WTC11 (cell line): ENCODE measurements at regions not wholly inside any gene's neighbourhood (a gene's known extent, or its start where the extent isn't known, plus 50 kb on each side); places are given as distances from the start of the nearest gene placed in this dataset.

ENCODE experiments used
- ATAC-seq: fragments of 200-7000 bp; cut with Tn5 transposase; 2 replicates; pipeline ENCODE4 v1.10.0; 2021; ENCODE audit warnings: mild to moderate bottlenecking, moderate library complexity
- CTCF ChIA-PET: fragments of 300-600 bp; sonication (Branson Sonifier 250); formaldehyde crosslinking; loops from one replicate; lab custom pipeline; 2021; ENCODE audit warnings: antibody characterized with exemption; lab: Charles Lee
- POLR2A ChIA-PET: fragments of 350-600 bp; sonication (Branson Sonifier 250); formaldehyde crosslinking; loops from one replicate; lab custom pipeline; 2021; ENCODE audit warnings: antibody characterized with exemption; lab: Charles Lee
- DNase-seq: peaks from one replicate; pipeline ENCODE4 v3.0.0; 2021; ENCODE audit warnings: low spot score
- H3K27ac Mint-ChIP-seq: 2 replicates; pipeline ENCODE4 v1.8.0; 2021; ENCODE audit warnings: mixed read lengths
- H3K27me3 Mint-ChIP-seq: 2 replicates; pipeline ENCODE4 v1.8.0; 2021; ENCODE audit warnings: low read depth, mild to moderate bottlenecking, moderate library complexity, mixed read lengths
- H3K36me3 Mint-ChIP-seq: 2 replicates; pipeline ENCODE4 v1.8.0; 2021; ENCODE audit warnings: mixed read lengths
- H3K4me1 Mint-ChIP-seq: 2 replicates; pipeline ENCODE4 v1.8.0; 2022; ENCODE audit warnings: mixed read lengths
- H3K4me3 Mint-ChIP-seq: 2 replicates; pipeline ENCODE4 v1.8.0; 2021; ENCODE audit warnings: mild to moderate bottlenecking, moderate library complexity, mixed read lengths
- H3K9me3 Mint-ChIP-seq: 2 replicates; pipeline ENCODE4 v1.8.0; 2021; ENCODE audit warnings: mixed read lengths
- CBFB ChIP-seq: sonication (generic); formaldehyde crosslinking; IDR thresholded peaks from 2 replicates; pipeline ENCODE4 v1.8.1; 2022; ENCODE audit warnings: mild to moderate bottlenecking, low read depth, missing genetic modification reagents
- EMX1 ChIP-seq: fragments of 250-450 bp; sonication (Bioruptor Pico); IDR thresholded peaks from 2 replicates; pipeline ENCODE4 v1.8.0; 2021; ENCODE audit warnings: mild to moderate bottlenecking
- FOXJ3 ChIP-seq: sonication (generic); formaldehyde crosslinking; IDR thresholded peaks from 2 replicates; pipeline ENCODE4 v1.9.0; 2021; ENCODE audit warnings: missing genetic modification reagents, mild to moderate bottlenecking, borderline replicate concordance
- FOXP1 ChIP-seq: sonication (generic); formaldehyde crosslinking; IDR thresholded peaks from 2 replicates; pipeline ENCODE4 v1.8.0; 2022; ENCODE audit warnings: missing genetic modification reagents, mild to moderate bottlenecking, moderate library complexity, borderline replicate concordance
- GRHL2 ChIP-seq: fragments of 250-450 bp; sonication (Bioruptor Pico); IDR thresholded peaks from 2 replicates; pipeline ENCODE4 v1.8.0; 2022; ENCODE audit warnings: mild to moderate bottlenecking, moderate library complexity; ENCODE audit not compliant: insufficient replicate concordance, severe bottlenecking
- JAZF1 ChIP-seq: fragments of 250-450 bp; sonication (Bioruptor Pico); IDR thresholded peaks from 2 replicates; pipeline ENCODE4 v1.9.0; 2021; ENCODE audit warnings: moderate library complexity, mild to moderate bottlenecking, inconsistent platforms
- MLX ChIP-seq: sonication (generic); formaldehyde crosslinking; IDR thresholded peaks from 2 replicates; pipeline ENCODE4 v1.8.1; 2023; ENCODE audit warnings: mild to moderate bottlenecking, missing genetic modification reagents, moderate library complexity
- MYBL2 ChIP-seq: sonication (generic); formaldehyde crosslinking; IDR thresholded peaks from 2 replicates; pipeline ENCODE4 v1.8.1; 2023; ENCODE audit warnings: mild to moderate bottlenecking, moderate library complexity, missing genetic modification reagents
- NFE2L1 ChIP-seq: sonication (generic); formaldehyde crosslinking; IDR thresholded peaks from 2 replicates; pipeline ENCODE4 v1.8.1; 2023; ENCODE audit warnings: missing genetic modification reagents
- NFYB ChIP-seq: sonication (generic); formaldehyde crosslinking; conservative IDR thresholded peaks from 2 replicates; pipeline ENCODE4 v1.8.0; 2022; ENCODE audit warnings: low read depth, missing genetic modification reagents
- PREB ChIP-seq: sonication (generic); formaldehyde crosslinking; IDR thresholded peaks from 2 replicates; pipeline ENCODE4 v1.8.1; 2022; ENCODE audit warnings: mild to moderate bottlenecking, missing genetic modification reagents, moderate library complexity, borderline replicate concordance
- SMAD4 ChIP-seq: sonication (generic); formaldehyde crosslinking; IDR thresholded peaks from 2 replicates; pipeline ENCODE4 v1.8.0; 2022; ENCODE audit warnings: mild to moderate bottlenecking, missing genetic modification reagents
- SOX15 ChIP-seq: fragments of 250-450 bp; sonication (Bioruptor Pico); IDR thresholded peaks from 2 replicates; pipeline ENCODE4 v1.9.0; 2021; ENCODE audit warnings: mild to moderate bottlenecking
- TCF7 ChIP-seq: sonication (generic); formaldehyde crosslinking; IDR thresholded peaks from 2 replicates; pipeline ENCODE4 v1.8.0; 2022; ENCODE audit warnings: mild to moderate bottlenecking, low read depth, missing genetic modification reagents, moderate library complexity
- ZNF671 ChIP-seq: fragments of 250-450 bp; sonication (Bioruptor Pico); IDR thresholded peaks from 2 replicates; pipeline ENCODE4 v1.8.0; 2021; ENCODE audit warnings: mild to moderate bottlenecking
- ZSCAN18 ChIP-seq: fragments of 250-450 bp; sonication (Bioruptor Pico); IDR thresholded peaks from 2 replicates; pipeline ENCODE4 v2.1.2; 2022; ENCODE audit warnings: mild to moderate bottlenecking, moderate library complexity
- TF ChIP-seq, protein P1 (sequence below): sonication (generic); formaldehyde crosslinking; conservative IDR thresholded peaks from 2 replicates; pipeline ENCODE4 v1.8.1; 2023; ENCODE audit warnings: mild to moderate bottlenecking, low read depth, missing genetic modification reagents, moderate library complexity
- TF ChIP-seq, protein P2 (sequence below): sonication (generic); formaldehyde crosslinking; IDR thresholded peaks from 2 replicates; pipeline ENCODE4 v1.8.0; 2023; ENCODE audit warnings: missing genetic modification reagents
- TF ChIP-seq, protein P3 (sequence below): sonication (generic); formaldehyde crosslinking; IDR thresholded peaks from 2 replicates; pipeline ENCODE4 v1.8.1; 2023; ENCODE audit warnings: mild to moderate bottlenecking, missing genetic modification reagents, borderline replicate concordance
- TF ChIP-seq, protein P4 (sequence below): sonication (generic); formaldehyde crosslinking; IDR thresholded peaks from 2 replicates; pipeline ENCODE4 v1.8.1; 2023; ENCODE audit warnings: mild to moderate bottlenecking, missing genetic modification reagents, moderate library complexity

DNA sequence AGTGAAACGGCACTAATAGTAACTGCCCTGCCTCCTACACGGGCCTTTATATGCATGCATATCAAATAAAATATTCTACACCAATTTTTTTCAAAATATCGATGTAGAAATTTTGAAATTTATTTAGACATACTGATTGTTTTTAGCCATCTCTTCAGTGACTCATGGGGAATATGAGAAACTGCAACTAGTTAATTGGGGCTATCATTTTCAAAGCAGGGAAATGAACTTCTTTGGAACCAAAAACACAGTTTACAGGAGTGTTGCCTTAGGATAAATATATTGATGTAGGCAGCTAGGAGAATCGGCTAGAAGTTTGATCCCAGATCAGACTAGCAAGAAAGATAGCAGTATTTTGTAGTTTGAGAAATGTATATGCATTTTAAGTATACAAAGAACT, 1010.8 kb upstream of the AGA start (continued):
- TF ChIP-seq, protein P1, sequence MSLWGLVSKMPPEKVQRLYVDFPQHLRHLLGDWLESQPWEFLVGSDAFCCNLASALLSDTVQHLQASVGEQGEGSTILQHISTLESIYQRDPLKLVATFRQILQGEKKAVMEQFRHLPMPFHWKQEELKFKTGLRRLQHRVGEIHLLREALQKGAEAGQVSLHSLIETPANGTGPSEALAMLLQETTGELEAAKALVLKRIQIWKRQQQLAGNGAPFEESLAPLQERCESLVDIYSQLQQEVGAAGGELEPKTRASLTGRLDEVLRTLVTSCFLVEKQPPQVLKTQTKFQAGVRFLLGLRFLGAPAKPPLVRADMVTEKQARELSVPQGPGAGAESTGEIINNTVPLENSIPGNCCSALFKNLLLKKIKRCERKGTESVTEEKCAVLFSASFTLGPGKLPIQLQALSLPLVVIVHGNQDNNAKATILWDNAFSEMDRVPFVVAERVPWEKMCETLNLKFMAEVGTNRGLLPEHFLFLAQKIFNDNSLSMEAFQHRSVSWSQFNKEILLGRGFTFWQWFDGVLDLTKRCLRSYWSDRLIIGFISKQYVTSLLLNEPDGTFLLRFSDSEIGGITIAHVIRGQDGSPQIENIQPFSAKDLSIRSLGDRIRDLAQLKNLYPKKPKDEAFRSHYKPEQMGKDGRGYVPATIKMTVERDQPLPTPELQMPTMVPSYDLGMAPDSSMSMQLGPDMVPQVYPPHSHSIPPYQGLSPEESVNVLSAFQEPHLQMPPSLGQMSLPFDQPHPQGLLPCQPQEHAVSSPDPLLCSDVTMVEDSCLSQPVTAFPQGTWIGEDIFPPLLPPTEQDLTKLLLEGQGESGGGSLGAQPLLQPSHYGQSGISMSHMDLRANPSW (CRISPR knock-in tag): no peak

- no peak for ATAC-seq
Measured at GRCh38 chr4:178457286-178457685, 1015.0 kb upstream of the AGA start.

GRCh38 chr4:178462710-178463109, 1020.5 kb upstream of the AGA start:
- POLR2A ChIA-PET: no interaction called here
- Mint-ChIP-seq H3K4me1 (no peaks in the 10 kb centered on the region; the same call in 1 of the 2 replicates), H3K27ac (no peak overlapping the region), H3K36me3 (no peaks in the 10 kb centered on the region), H3K4me3 (no peak overlapping the region), H3K9me3 (no peaks in the 10 kb centered on the region), H3K27me3 (no peaks in the 10 kb centered on the region)
- CTCF ChIA-PET: no interaction called here
- ATAC-seq (no peak), DNase-seq (no peak)
- TF ChIP-seq, protein P2, sequence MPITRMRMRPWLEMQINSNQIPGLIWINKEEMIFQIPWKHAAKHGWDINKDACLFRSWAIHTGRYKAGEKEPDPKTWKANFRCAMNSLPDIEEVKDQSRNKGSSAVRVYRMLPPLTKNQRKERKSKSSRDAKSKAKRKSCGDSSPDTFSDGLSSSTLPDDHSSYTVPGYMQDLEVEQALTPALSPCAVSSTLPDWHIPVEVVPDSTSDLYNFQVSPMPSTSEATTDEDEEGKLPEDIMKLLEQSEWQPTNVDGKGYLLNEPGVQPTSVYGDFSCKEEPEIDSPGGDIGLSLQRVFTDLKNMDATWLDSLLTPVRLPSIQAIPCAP (CRISPR knock-in tag): no peak
- TF ChIP-seq PREB (no peak), SMAD4 (no peak), EMX1 (CRISPR knock-in tag) (no peak), ZNF671 (CRISPR knock-in tag) (no peak), CBFB (CRISPR knock-in tag) (no peak), FOXP1 (CRISPR knock-in tag) (no peak), MYBL2 (no peak), SOX15 (CRISPR knock-in tag) (no peak), NFE2L1 (CRISPR knock-in tag) (no peak)
- TF ChIP-seq, protein P3, sequence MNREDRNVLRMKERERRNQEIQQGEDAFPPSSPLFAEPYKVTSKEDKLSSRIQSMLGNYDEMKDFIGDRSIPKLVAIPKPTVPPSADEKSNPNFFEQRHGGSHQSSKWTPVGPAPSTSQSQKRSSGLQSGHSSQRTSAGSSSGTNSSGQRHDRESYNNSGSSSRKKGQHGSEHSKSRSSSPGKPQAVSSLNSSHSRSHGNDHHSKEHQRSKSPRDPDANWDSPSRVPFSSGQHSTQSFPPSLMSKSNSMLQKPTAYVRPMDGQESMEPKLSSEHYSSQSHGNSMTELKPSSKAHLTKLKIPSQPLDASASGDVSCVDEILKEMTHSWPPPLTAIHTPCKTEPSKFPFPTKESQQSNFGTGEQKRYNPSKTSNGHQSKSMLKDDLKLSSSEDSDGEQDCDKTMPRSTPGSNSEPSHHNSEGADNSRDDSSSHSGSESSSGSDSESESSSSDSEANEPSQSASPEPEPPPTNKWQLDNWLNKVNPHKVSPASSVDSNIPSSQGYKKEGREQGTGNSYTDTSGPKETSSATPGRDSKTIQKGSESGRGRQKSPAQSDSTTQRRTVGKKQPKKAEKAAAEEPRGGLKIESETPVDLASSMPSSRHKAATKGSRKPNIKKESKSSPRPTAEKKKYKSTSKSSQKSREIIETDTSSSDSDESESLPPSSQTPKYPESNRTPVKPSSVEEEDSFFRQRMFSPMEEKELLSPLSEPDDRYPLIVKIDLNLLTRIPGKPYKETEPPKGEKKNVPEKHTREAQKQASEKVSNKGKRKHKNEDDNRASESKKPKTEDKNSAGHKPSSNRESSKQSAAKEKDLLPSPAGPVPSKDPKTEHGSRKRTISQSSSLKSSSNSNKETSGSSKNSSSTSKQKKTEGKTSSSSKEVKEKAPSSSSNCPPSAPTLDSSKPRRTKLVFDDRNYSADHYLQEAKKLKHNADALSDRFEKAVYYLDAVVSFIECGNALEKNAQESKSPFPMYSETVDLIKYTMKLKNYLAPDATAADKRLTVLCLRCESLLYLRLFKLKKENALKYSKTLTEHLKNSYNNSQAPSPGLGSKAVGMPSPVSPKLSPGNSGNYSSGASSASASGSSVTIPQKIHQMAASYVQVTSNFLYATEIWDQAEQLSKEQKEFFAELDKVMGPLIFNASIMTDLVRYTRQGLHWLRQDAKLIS (CRISPR knock-in tag): no peak

More at GRCh38 chr4:178457286-178457685, 1015.0 kb upstream of the AGA start:
- ChIA-PET POLR2A (no interaction called here), CTCF (no interaction called here)
- no peak for TF ChIP-seq SOX15 (CRISPR knock-in tag)
- Mint-ChIP-seq H3K4me3 (no peak overlapping the region), H3K27ac (no peak overlapping the region), H3K4me1 (no peaks in the 10 kb centered on the region; the same call in 1 of the 2 replicates), H3K27me3 (no peaks in the 10 kb centered on the region), H3K9me3 (0 out of 2 replicates have a peak, but pooled peaks cover 12% of the 10 kb centered on the region), H3K36me3 (no peaks in the 10 kb centered on the region)
- no peak for DNase-seq

GRCh38 chr4:178463747-178464146, 1021.5 kb upstream of the AGA start:
- POLR2A ChIA-PET: no interaction called here
- Mint-ChIP-seq H3K27ac (no peak overlapping the region), H3K27me3 (no peaks in the 10 kb centered on the region), H3K9me3 (no peaks in the 10 kb centered on the region), H3K36me3 (no peaks in the 10 kb centered on the region), H3K4me3 (no peak overlapping the region), H3K4me1 (no peaks in the 10 kb centered on the region; the same call in 1 of the 2 replicates)
- CTCF ChIA-PET: no interaction called here
- DNase-seq (no peak), ATAC-seq (no peak)
- TF ChIP-seq MLX (CRISPR knock-in tag): no peak
- no peak for TF ChIP-seq GRHL2
- no peak for TF ChIP-seq ZSCAN18 (CRISPR knock-in tag)
- no peak for TF ChIP-seq TCF7 (CRISPR knock-in tag)
- no peak for TF ChIP-seq JAZF1 (CRISPR knock-in tag)
- no peak for TF ChIP-seq FOXJ3 (CRISPR knock-in tag)
- TF ChIP-seq, protein P4, sequence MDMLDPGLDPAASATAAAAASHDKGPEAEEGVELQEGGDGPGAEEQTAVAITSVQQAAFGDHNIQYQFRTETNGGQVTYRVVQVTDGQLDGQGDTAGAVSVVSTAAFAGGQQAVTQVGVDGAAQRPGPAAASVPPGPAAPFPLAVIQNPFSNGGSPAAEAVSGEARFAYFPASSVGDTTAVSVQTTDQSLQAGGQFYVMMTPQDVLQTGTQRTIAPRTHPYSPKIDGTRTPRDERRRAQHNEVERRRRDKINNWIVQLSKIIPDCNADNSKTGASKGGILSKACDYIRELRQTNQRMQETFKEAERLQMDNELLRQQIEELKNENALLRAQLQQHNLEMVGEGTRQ (CRISPR knock-in tag): no peak
- TF ChIP-seq NFYB (CRISPR knock-in tag): no peak
- TF ChIP-seq FOXP1 (CRISPR knock-in tag): no peak
